HuH-7 (cell line): ENCODE measurements at regions not wholly inside any gene's neighbourhood (a gene's known extent, or its start where the extent isn't known, plus 50 kb on each side); places are given as distances from the start of the nearest gene placed in this dataset.

Source experiments
- DNase-seq: peaks from one replicate; pipeline ENCODE4 v3.0.0; 2011; ENCODE audit warnings: low spot score

DNA sequence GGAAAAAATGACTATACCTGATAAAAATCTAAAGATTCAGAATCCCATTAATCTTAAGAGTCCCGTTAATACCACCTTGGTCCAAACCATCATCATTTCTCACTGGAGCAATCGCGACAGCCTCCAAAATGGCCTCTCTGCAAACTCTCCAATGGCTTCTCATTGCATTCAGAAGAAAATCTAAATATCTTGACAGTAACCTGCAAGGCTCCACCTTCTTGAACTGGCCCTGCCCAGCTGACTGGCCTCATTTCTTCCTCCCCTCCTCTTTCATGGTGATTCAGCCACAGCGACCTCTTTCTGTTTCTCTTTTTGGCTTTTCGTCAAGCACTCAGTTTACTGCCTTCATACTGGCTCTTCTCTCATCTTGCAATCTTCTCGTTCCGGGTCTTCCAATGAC, 56.2 kb upstream of the GPRIN3 start:
- DNase-seq = no peak

DNA sequence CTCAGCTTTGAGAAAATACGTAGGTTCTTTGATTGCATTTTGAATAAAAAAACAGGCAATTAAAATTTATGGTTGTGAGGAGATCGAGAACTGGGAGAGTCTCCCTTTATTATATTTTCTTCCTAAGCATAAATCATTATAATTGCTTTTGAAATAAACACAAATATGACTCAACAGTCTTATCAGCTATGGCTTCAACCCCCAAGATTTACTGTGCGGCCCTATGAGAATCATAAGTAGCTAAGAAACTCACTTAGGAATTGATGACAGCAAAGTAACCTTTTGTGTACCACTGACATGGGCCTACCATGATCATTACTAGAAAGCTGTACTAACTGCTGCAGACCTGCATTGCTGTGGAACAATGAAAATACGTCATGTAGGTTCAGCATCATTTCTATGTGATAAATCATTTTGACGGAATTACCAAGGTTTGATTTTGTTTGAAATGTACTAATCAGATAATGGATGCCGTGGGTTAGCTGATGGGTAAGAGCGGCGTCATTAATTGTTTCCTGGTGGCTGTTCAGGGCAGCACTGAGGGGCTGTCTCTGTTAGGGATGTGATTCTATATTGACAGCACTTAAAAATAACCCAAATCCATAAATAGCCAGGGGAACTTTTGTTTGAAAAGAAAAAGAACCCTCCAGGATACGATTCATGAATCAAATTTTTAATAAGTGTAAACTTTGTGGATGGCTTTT, 51.5 kb upstream of the GPRIN3 start:
- no peak for DNase-seq

DNA sequence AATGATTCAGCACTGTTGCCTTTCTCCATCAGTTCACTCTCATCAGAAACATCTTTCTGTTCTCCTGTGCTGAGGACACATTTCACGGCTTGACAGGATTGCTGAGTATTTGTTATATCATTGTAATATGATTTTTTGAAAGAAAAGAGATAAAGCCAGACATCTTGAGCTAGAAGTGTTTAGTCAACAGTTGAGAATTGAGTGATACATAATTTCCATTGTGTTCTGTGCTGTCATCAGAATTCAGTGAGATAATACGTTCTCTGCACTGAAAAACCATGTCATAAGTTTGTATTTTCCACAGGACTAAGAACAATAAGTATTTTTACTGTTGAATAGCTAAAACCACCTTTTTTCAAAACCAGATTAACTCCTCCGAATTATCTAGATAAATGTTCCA, 50.2 kb upstream of the GPRIN3 start:
- no peak for DNase-seq
